SH-SY5Y (cell line): ENCODE measurements at regions not wholly inside any gene's neighbourhood (a gene's known extent, or its start where the extent isn't known, plus 50 kb on each side); places are given as distances from the start of the nearest gene placed in this dataset.

Experiments used
- GATA2 ChIP-seq: IDR thresholded peaks from 2 replicates; pipeline ENCODE4 v1.6.1; 2011; ENCODE audit warnings: mild to moderate bottlenecking, low read depth, low read length
- GATA3 ChIP-seq: IDR thresholded peaks from 2 replicates; pipeline ENCODE4 v1.6.1; 2011; ENCODE audit warnings: low read depth, mild to moderate bottlenecking, low read length, moderate library complexity

DNA sequence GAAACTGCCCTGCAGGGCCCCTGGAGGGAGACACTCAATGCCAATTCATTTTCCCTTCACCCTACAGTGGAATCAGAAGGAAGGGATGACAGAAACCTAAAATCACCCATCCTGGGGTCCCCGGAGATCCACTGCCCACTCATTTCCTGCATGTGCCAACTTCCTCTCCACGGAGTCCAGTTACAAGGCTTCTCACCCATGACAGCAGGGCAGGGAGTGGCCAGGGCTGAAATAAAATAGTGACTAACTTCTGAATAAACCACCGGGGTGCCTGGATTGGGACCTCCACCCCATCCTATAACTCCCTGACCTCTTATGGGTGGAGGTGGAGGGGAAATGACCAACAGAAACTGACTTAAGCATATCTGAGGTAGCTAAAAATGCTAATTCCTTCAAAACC, 362.3 kb downstream of the MAFB start:
- TF ChIP-seq GATA2 (no peak), GATA3 (no peak)
